HepG2 (cell line): ENCODE measurements at regions not wholly inside any gene's neighbourhood (a gene's known extent, or its start where the extent isn't known, plus 50 kb on each side); places are given as distances from the start of the nearest gene placed in this dataset.

ENCODE experiments used
- CBFB ChIP-seq: sonication (generic); formaldehyde crosslinking; IDR thresholded peaks from 2 replicates; pipeline ENCODE4 v1.4.0; 2020; ENCODE audit warnings: missing genetic modification reagents
- CEBPB ChIP-seq: IDR thresholded peaks from 2 replicates; pipeline ENCODE4 v1.6.1; 2011; ENCODE audit warnings: low read depth, low read length, improper control_type of control experiment, borderline replicate concordance
- CEBPG ChIP-seq: IDR thresholded peaks from 2 replicates; pipeline ENCODE4 v1.6.1; 2016
- CENPBD1 ChIP-seq: sonication (generic); formaldehyde crosslinking; IDR thresholded peaks from 2 replicates; pipeline ENCODE4 v1.8.0; 2022; ENCODE audit warnings: missing genetic modification reagents, low read depth, mild to moderate bottlenecking, borderline replicate concordance
- CREB1 ChIP-seq, 2 experiments: fragments of 450-650 bp in 1 of 2; IDR thresholded peaks; 2 replicates each; pipeline ENCODE4 v1.6.1; 2016 to 2017; ENCODE audit warnings: control low read depth in 1 of 2, mild to moderate bottlenecking in 1 of 2, missing compliant biosample characterization in 1 of 2, missing genetic modification characterization in 1 of 2
- CTCF ChIP-seq: sonication (generic); formaldehyde crosslinking; IDR thresholded peaks from 2 replicates; pipeline ENCODE4 v1.5.0; 2020; ENCODE audit warnings: mild to moderate bottlenecking, missing genetic modification reagents, moderate library complexity
- MEF2D ChIP-seq: sonication (generic); formaldehyde crosslinking; IDR thresholded peaks from 2 replicates; pipeline ENCODE4 v1.5.1; 2020; ENCODE audit warnings: mild to moderate bottlenecking, missing genetic modification reagents
- NFE2 ChIP-seq: sonication (generic); formaldehyde crosslinking; IDR thresholded peaks from 2 replicates; pipeline ENCODE4 v1.4.0; 2020; ENCODE audit warnings: missing genetic modification reagents
- NFIC ChIP-seq: IDR thresholded peaks from 2 replicates; pipeline ENCODE4 v1.6.1; 2012; ENCODE audit warnings: mild to moderate bottlenecking, low read length, inconsistent platforms
- SP140L ChIP-seq: sonication (generic); formaldehyde crosslinking; IDR thresholded peaks from 2 replicates; pipeline ENCODE4 v1.4.0; 2020; ENCODE audit warnings: missing genetic modification reagents, borderline replicate concordance

GRCh38 chr14:55911776-55912175 lies 206.4 kb upstream of the PELI2 start:
- TF ChIP-seq NFE2 (CRISPR knock-in tag) (no peak), CEBPG (CRISPR knock-in tag) (no peak), CTCF (no peak), CBFB (CRISPR knock-in tag) (no peak), CEBPB (no peak), MEF2D (CRISPR knock-in tag) (no peak), CREB1 (IDR thresholded peaks at IDR 0.05) (no peak), CREB1 (CRISPR knock-in tag; IDR thresholded peaks at IDR 0.05) (no peak), SP140L (CRISPR knock-in tag) (no peak), NFIC (no peak), CENPBD1 (CRISPR knock-in tag) (no peak)
